Upper lobe of left lung (tissue), 6 donors: ENCODE measurements at regions not wholly inside any gene's neighbourhood (a gene's known extent, or its start where the extent isn't known, plus 50 kb on each side); places are given as distances from the start of the nearest gene placed in this dataset.
"Not testable (repeated sequence)": the region's sequence is repeated elsewhere in the genome, so short reads cannot be mapped to it uniquely, and the experiment has no call there.

Source experiments
- ATAC-seq, 2 donors: fragments of 200-7000 bp; cut with Tn5 transposase; one replicate each; pipeline ENCODE4 v1.9.1; 2022; ENCODE audit warnings: mild to moderate bottlenecking in 2 of 2, moderate library complexity in 2 of 2; ENCODE audit not compliant: low FRiP score in 2 of 2
- DNase-seq, 2 donors: peaks; one replicate each; pipeline ENCODE4 v3.0.0-alpha.2; 2019 to 2020
- H3K27ac ChIP-seq, 4 donors: fragments of 200-600 bp; sonication (generic); one replicate each; pipeline ENCODE4 v1.5.1; 2016 to 2019
- H3K27me3 ChIP-seq, 4 donors: fragments of 200-600 bp; sonication (generic); one replicate each; pipeline ENCODE4 v1.5.1; 2017 to 2019
- H3K36me3 ChIP-seq, 4 donors: fragments of 200-600 bp; sonication (generic); one replicate each; pipeline ENCODE4 v1.5.1; 2016 to 2019
- H3K4me1 ChIP-seq, 4 donors: fragments of 200-600 bp; sonication (generic); one replicate each; pipeline ENCODE4 v1.5.1; 2018 to 2019
- H3K4me3 ChIP-seq, 4 donors: fragments of 200-600 bp; sonication (generic); one replicate each; pipeline ENCODE4 v1.5.1; 2017 to 2019; ENCODE audit warnings: mild to moderate bottlenecking in 2 of 4, moderate library complexity in 1 of 4
- H3K9me3 ChIP-seq, 4 donors: fragments of 200-600 bp; sonication (generic); one replicate each; pipeline ENCODE4 v1.5.1; 2018 to 2019
- CTCF ChIP-seq, 6 experiments: fragments of 450-650 bp in 4 of 6; fragments of 200-600 bp in 2 of 6; sonication (generic) in 2 of 6; IDR thresholded peaks; one replicate each; pipeline ENCODE4 v1.5.1; 2016 to 2019; ENCODE audit warnings: antibody characterized with exemption in 6 of 6
- EP300 ChIP-seq, 4 donors: sonication (generic); formaldehyde crosslinking; IDR thresholded peaks; one replicate each; pipeline ENCODE4 v1.5.1; 2017; ENCODE audit warnings: antibody characterized with exemption in 4 of 4, control low read depth in 2 of 4
- POLR2A ChIP-seq, 4 donors: fragments of 450-650 bp; IDR thresholded peaks; one replicate each; pipeline ENCODE4 v1.5.1; 2016 to 2017; ENCODE audit warnings: antibody characterized with exemption in 4 of 4, mild to moderate bottlenecking in 2 of 4
- POLR2AphosphoS5 ChIP-seq, 2 donors: sonication (generic); formaldehyde crosslinking; IDR thresholded peaks; one replicate each; pipeline ENCODE4 v1.5.1; 2017; ENCODE audit warnings: antibody characterized with exemption in 2 of 2
- WGBS, 2 donors: methylation state at CpG; one replicate each; pipeline ENCODE4 v1.1.5; 2017 to 2018; 5-methylcytosine and 5-hydroxymethylcytosine counted together
- donor health status: DM: no; HTN: no; CAD: no; lungs with moderate emphysema.
- donor health status: DM: no; HTN: yes; CAD: no; lungs with severe emphysema.

DNA sequence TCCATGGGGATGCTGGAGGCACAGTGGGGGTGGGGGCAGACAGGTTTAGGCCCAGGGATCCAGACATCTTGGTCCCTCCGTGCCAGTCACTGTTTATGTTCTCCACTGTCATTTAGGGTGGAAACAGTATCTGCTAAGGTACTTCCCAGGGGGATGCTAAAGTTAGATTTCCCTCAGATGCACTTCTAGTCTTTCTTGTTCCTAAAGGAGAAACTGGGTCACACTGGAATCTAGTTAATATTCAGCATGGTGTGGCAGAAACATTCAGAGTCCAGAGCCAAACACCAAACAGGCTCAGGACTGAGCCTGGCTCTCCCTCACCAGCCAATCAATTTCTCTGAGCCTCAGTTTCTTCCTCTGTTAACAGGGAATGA lies 83.4 kb upstream of the PLET1 start:
- H3K4me1 ChIP-seq: no peaks in the 10 kb centered on the region
- H3K9me3 ChIP-seq: no peaks in the 10 kb centered on the region
- DNase-seq (no peak), ATAC-seq (no peak)
- TF ChIP-seq EP300 (IDR thresholded peaks at IDR 0.05): no peak
- no peak for TF ChIP-seq POLR2AphosphoS5 (IDR thresholded peaks at IDR 0.05)
- no peak for TF ChIP-seq CTCF (IDR thresholded peaks at IDR 0.05)
- TF ChIP-seq POLR2A (IDR thresholded peaks at IDR 0.05): no peak
- H3K27me3 ChIP-seq: no peaks in the 10 kb centered on the region
- WGBS, 2 donors: 67 to 80% methylated on average over 1 of the region's 1 CpG
- no peak overlapping the region for H3K4me3 ChIP-seq
- no peak overlapping the region for H3K27ac ChIP-seq
- H3K36me3 ChIP-seq: no peaks in the 10 kb centered on the region

GRCh38 chr11:112345166-112345565 lies 84.5 kb upstream of the PLET1 start:
- TF ChIP-seq POLR2AphosphoS5 (IDR thresholded peaks at IDR 0.05) (no peak), CTCF (IDR thresholded peaks at IDR 0.05) (no peak), EP300 (IDR thresholded peaks at IDR 0.05) (no peak), POLR2A (IDR thresholded peaks at IDR 0.05) (no peak)
- H3K36me3 ChIP-seq: no peaks in the 10 kb centered on the region
- 90% methylated on average over 3 of the region's 3 CpGs for WGBS, 2 donors
- H3K27ac ChIP-seq: no peak overlapping the region
- ATAC-seq: no peak
- no peaks in the 10 kb centered on the region for H3K27me3 ChIP-seq
- H3K4me3 ChIP-seq: no peak overlapping the region
- H3K4me1 ChIP-seq: no peaks in the 10 kb centered on the region
- no peak for DNase-seq
- no peaks in the 10 kb centered on the region for H3K9me3 ChIP-seq

DNA sequence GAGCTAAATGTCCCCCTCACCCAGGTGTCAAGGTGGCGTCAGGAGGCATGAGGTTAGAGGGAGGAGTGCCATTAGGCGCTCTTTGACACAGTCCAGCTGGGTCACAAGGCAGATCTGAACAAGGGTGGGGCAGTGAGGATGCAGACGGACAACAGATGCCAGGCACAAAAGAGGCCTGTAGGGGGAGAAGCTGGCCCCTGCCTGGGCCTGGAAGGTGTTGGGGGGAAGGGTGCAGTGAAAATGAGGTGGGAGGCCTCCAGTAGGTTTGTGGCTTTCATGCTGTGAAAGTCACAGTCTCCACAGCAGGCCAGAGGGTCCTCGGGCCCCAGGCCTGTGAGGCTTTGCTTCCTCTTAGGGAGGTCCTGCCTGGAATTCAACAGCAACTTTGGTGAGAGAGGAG lies 85.0 kb upstream of the PLET1 start:
- no peaks in the 10 kb centered on the region for H3K4me1 ChIP-seq
- WGBS, 2 donors: 76 to 88% methylated on average over 4 of the region's 4 CpGs
- ATAC-seq: no peak
- DNase-seq: no peak
- TF ChIP-seq EP300 (IDR thresholded peaks at IDR 0.05) (no peak), CTCF (IDR thresholded peaks at IDR 0.05) (no peak), POLR2AphosphoS5 (IDR thresholded peaks at IDR 0.05) (no peak), POLR2A (IDR thresholded peaks at IDR 0.05) (no peak)
- no peak overlapping the region for H3K27ac ChIP-seq
- no peak overlapping the region for H3K4me3 ChIP-seq
- no peaks in the 10 kb centered on the region for H3K36me3 ChIP-seq
- H3K9me3 ChIP-seq: no peaks in the 10 kb centered on the region
- H3K27me3 ChIP-seq: no peaks in the 10 kb centered on the region

- TF ChIP-seq CTCF (IDR thresholded peaks at IDR 0.05): no peak
- TF ChIP-seq EP300 (IDR thresholded peaks at IDR 0.05): no peak
- no peak for TF ChIP-seq POLR2A (IDR thresholded peaks at IDR 0.05)
- TF ChIP-seq POLR2AphosphoS5 (IDR thresholded peaks at IDR 0.05): no peak
- no peak for DNase-seq
- 97 to 98% methylated on average over 5 of the region's 5 CpGs for WGBS, 2 donors
Measured at GRCh38 chr11:112346586-112346985, 85.9 kb upstream of the PLET1 start.

GRCh38 chr11:112348480-112349029 lies 87.9 kb upstream of the PLET1 start:
- 76 to 81% methylated on average over 6 of the region's 6 CpGs for WGBS, 2 donors
- no peak overlapping the region for H3K4me3 ChIP-seq
- DNase-seq (no peak), ATAC-seq (no peak)
- no peaks in the 10 kb centered on the region for H3K9me3 ChIP-seq
- TF ChIP-seq EP300 (IDR thresholded peaks at IDR 0.05) (no peak), CTCF (IDR thresholded peaks at IDR 0.05) (no peak), POLR2AphosphoS5 (IDR thresholded peaks at IDR 0.05) (no peak), POLR2A (IDR thresholded peaks at IDR 0.05) (no peak)
- no peaks in the 10 kb centered on the region for H3K27me3 ChIP-seq
- no peak overlapping the region for H3K27ac ChIP-seq
- no peaks in the 10 kb centered on the region for H3K36me3 ChIP-seq
- no peaks in the 10 kb centered on the region for H3K4me1 ChIP-seq

More at GRCh38 chr11:112346586-112346985, 85.9 kb upstream of the PLET1 start:
- H3K9me3 ChIP-seq: no peaks in the 10 kb centered on the region
- H3K4me3 ChIP-seq: no peak overlapping the region
- ATAC-seq: no peak
- no peaks in the 10 kb centered on the region for H3K27me3 ChIP-seq
- H3K36me3 ChIP-seq: no peaks in the 10 kb centered on the region
- no peaks in the 10 kb centered on the region for H3K4me1 ChIP-seq
- H3K27ac ChIP-seq: no peak overlapping the region

DNA sequence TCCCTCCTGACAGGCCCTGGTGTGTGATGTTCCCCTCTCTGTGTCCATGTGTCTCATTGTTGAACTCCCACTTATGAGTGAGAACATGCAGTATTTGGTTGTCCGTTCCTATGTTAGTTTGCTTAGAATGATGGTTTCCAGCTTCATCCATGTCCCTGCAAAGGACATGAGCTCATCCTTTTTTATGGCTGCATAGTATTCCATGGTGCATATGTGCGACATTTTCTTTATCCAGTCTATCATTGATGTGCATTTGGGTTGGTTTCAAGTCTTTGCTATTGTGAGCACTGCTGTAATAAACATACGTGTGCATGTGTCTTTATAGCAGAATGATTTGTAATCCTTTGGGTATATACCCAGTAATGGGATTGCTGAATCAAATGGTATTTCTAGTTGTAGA lies 90.8 kb upstream of the PLET1 start:
- not testable (repeated sequence) for ATAC-seq, H3K36me3 ChIP-seq, H3K4me3 ChIP-seq, H3K27ac ChIP-seq, H3K27me3 ChIP-seq, DNase-seq, H3K4me1 ChIP-seq, H3K9me3 ChIP-seq
- 90 to 95% methylated on average over 3 of the region's 3 CpGs for WGBS, 2 donors
